Activated CD8-positive, alpha-beta memory T cell treated with anti-CD3 and anti-CD28 coated beads, Interleukin-2, amount 50 U/mL, for 1 hour (primary cell): ENCODE measurements at regions not wholly inside any gene's neighbourhood (a gene's known extent, or its start where the extent isn't known, plus 50 kb on each side); places are given as distances from the start of the nearest gene placed in this dataset.

Experiments used
- DNase-seq: peaks from one replicate; pipeline ENCODE4 v3.0.0-alpha.2; 2020; ENCODE audit errors: extremely low read depth

DNA sequence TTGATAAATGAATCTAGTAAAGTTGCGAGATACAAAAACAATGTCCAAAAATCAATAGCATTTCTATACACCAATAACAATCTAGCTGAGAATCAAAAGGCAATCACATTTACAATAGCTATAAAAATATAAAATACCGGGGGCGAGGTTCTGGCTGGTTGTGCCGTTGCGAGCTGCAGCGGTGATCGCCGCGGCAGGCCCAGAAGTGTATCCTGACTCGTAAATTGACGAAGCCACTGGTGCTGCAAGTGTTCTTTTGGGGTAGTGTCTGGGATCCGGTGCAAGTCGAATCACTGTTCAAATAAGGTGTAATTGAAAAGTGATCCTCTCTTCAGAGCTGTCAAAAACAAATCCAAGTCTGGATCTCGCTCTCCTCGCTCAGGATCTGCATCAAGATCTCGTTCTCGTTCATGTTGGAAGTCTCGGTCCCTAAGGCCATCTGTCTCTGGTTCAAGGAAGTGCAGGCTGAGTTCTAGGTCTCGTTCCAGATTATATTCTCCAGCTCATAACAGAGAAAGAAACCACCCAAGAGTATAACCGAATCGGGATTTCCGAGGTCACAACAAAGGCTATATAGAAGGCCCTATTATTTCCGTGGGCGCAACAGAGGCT, 80.1 kb upstream of the STT3B start:
- DNase-seq = no peak

DNA sequence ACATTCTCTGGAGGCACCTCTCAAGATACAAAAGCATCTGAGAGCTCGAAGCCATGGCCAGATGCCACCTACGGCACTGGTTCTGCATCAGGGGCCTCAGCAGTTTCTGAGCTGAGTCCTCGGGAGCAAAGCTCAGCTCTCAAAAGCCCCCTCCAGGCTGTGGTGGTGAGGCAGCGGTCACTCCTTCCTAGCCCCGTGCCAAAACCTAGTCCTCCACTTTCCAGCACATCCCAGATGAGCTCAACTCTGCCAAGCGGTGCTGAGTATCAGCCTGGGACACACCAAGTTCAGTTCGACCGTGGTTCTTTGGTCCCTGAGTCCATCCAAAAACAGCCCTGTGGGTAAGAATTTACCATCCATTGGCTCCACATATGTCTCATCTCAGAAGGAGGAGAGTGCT, 79.3 kb upstream of the STT3B start:
- no peak for DNase-seq

DNA sequence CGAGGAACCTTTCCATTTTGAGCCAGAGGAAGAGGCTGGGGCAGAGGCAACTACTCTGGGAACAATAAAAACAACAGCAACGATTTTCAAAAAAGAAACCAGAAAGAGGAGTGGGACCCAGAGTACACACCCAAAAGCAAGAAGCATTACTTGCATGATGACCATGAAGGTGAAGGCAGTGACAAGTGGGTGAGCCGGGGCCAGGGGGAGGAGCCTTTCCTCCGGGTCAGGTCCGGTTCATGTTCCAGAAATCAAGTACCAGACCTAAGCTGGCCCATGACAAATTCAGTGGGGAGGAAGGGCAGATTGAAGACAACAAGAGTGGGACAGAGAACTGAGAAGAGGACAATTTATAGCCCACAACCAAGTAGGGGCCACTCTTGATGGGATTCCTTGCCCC, 77.2 kb upstream of the STT3B start:
- DNase-seq = no peak

GRCh38 chr3:31456373-31456772, 76.4 kb upstream of the STT3B start:
- DNase-seq = no peak

DNA sequence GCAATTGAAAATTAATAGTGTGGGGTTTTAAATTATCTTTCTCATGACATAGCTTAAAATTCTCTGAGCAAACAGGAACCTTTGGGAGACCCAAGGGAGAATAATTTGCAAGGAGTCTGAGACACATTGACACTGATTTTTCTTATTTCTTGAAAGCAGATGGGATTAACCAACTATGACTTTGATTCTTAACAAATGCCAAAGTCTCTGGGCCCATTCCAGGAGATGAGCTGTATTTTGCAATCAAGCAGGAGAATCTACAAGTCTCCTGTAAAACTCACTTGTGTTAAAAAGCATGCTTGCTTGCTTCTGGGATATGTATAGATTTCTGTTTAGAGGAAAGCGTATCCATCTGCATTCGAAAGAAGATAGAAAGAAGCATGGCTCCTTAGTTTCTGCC, 71.3 kb upstream of the STT3B start:
- no peak for DNase-seq

- DNase-seq = peak; percentile 34
These were observed 70.6 kb upstream of the STT3B start for GRCh38 chr3:31462050-31462569.

- DNase-seq = no peak
These were observed 66.7 kb upstream of the STT3B start for GRCh38 chr3:31465999-31466398.

- DNase-seq = no peak
These were observed 65.9 kb upstream of the STT3B start for GRCh38 chr3:31466866-31467265.

GRCh38 chr3:31468433-31468832, 64.3 kb upstream of the STT3B start:
- no peak for DNase-seq

GRCh38 chr3:31469385-31469784, 63.3 kb upstream of the STT3B start:
- no peak for DNase-seq

- no peak for DNase-seq
These were observed 60.0 kb upstream of the STT3B start for GRCh38 chr3:31472479-31473390.

DNA sequence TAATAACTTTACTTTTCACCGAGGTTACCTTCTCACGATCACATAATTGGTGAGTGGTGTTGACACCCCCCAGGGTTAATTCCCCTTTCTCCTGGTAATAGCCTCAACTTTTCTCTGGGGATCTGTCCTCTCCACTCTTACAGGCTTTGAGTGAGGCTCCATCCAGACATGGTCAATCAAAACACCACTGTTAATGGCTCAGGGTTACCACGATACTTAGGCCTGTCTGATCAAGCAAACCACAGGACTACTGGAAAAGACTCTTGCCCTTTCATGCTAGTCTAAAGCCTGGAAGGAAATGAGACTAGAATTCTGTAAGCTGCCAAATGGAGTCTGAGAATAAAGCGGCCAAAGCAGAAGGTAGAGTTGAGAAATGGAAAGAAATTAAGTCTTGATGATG, 56.5 kb upstream of the STT3B start:
- DNase-seq = no peak

DNA sequence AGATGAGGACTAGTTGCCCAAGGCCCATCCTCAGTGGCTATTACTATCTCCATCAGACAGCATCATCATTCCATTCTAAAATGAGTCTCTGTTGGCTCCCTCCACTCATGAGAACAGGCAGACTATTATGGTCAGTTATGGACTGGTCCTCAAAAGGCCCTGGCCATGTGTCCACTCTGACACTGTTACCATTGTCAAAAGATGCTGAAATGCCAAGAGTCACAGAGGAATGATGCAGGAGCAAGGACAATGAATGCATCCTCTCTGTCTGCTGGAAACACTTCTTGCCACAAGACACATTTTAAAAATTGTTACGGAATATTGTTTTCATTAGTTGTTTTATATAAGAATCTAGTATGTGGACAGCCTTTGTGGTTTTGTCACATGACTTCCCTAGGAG, 53.3 kb upstream of the STT3B start:
- DNase-seq = no peak

GRCh38 chr3:31481697-31482096, 51.0 kb upstream of the STT3B start:
- DNase-seq = no peak

DNA sequence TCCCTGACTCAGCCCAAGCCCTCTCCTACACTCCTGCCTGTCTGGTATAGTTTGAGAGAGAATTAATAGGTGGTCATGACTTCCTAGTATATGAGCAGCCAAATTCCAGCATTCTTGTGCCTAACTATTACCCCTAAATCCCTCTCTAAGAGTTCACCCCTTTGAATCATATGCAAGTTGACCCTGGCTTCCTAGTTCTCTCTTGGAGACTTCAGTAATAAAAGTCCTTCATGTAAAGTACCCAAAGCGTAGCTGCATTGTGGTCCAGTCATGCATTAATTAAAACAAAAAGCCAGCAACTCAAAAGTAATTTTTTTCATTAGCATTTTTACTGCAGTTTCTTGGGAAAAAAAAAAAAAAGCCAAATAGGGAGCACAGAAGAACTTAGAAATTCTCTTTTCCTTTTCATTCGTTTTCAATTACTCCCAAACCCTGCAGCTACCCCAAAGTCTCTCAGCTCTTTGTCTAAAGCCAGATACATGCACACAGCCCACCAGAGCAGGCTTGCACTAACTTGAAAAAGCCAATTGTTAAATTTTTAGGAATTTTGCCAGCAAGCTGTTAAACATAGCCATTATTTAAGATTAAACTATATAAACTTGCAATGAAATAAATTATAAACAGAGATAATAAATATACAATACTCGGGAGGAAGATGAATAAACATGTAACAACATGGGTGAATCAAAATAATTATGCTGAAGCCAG, 50.1 kb upstream of the STT3B start:
- no peak for DNase-seq
